WTC11 (cell line): ENCODE measurements at regions not wholly inside any gene's neighbourhood (a gene's known extent, or its start where the extent isn't known, plus 50 kb on each side); places are given as distances from the start of the nearest gene placed in this dataset.

Experiments used
- ATAC-seq: fragments of 200-7000 bp; cut with Tn5 transposase; 2 replicates; pipeline ENCODE4 v1.10.0; 2021; ENCODE audit warnings: mild to moderate bottlenecking, moderate library complexity
- CTCF ChIA-PET: fragments of 300-600 bp; sonication (Branson Sonifier 250); formaldehyde crosslinking; loops from one replicate; lab custom pipeline; 2021; ENCODE audit warnings: antibody characterized with exemption; lab: Charles Lee
- POLR2A ChIA-PET: fragments of 350-600 bp; sonication (Branson Sonifier 250); formaldehyde crosslinking; loops from one replicate; lab custom pipeline; 2021; ENCODE audit warnings: antibody characterized with exemption; lab: Charles Lee
- DNase-seq: peaks from one replicate; pipeline ENCODE4 v3.0.0; 2021; ENCODE audit warnings: low spot score
- H3K27ac Mint-ChIP-seq: 2 replicates; pipeline ENCODE4 v1.8.0; 2021; ENCODE audit warnings: mixed read lengths
- H3K27me3 Mint-ChIP-seq: 2 replicates; pipeline ENCODE4 v1.8.0; 2021; ENCODE audit warnings: low read depth, mild to moderate bottlenecking, moderate library complexity, mixed read lengths
- H3K36me3 Mint-ChIP-seq: 2 replicates; pipeline ENCODE4 v1.8.0; 2021; ENCODE audit warnings: mixed read lengths
- H3K4me1 Mint-ChIP-seq: 2 replicates; pipeline ENCODE4 v1.8.0; 2022; ENCODE audit warnings: mixed read lengths
- H3K4me3 Mint-ChIP-seq: 2 replicates; pipeline ENCODE4 v1.8.0; 2021; ENCODE audit warnings: mild to moderate bottlenecking, moderate library complexity, mixed read lengths
- H3K9me3 Mint-ChIP-seq: 2 replicates; pipeline ENCODE4 v1.8.0; 2021; ENCODE audit warnings: mixed read lengths
- E2F1 ChIP-seq: sonication (generic); formaldehyde crosslinking; IDR thresholded peaks from 2 replicates; pipeline ENCODE4 v1.8.0; 2022; ENCODE audit warnings: mild to moderate bottlenecking, missing genetic modification reagents
- E2F4 ChIP-seq: sonication (generic); formaldehyde crosslinking; IDR thresholded peaks from 2 replicates; pipeline ENCODE4 v1.8.1; 2022; ENCODE audit warnings: low read depth, mild to moderate bottlenecking, moderate library complexity, missing genetic modification reagents, borderline replicate concordance
- EMX1 ChIP-seq: fragments of 250-450 bp; sonication (Bioruptor Pico); IDR thresholded peaks from 2 replicates; pipeline ENCODE4 v1.8.0; 2021; ENCODE audit warnings: mild to moderate bottlenecking
- FOXK1 ChIP-seq: sonication (generic); formaldehyde crosslinking; IDR thresholded peaks from 2 replicates; pipeline ENCODE4 v1.8.0; 2022; ENCODE audit warnings: mild to moderate bottlenecking, moderate library complexity, missing genetic modification reagents
- FOXP1 ChIP-seq: sonication (generic); formaldehyde crosslinking; IDR thresholded peaks from 2 replicates; pipeline ENCODE4 v1.8.0; 2022; ENCODE audit warnings: missing genetic modification reagents, mild to moderate bottlenecking, moderate library complexity, borderline replicate concordance
- GRHL2 ChIP-seq: fragments of 250-450 bp; sonication (Bioruptor Pico); IDR thresholded peaks from 2 replicates; pipeline ENCODE4 v1.8.0; 2022; ENCODE audit warnings: mild to moderate bottlenecking, moderate library complexity; ENCODE audit not compliant: insufficient replicate concordance, severe bottlenecking
- KAT7 ChIP-seq: sonication (generic); formaldehyde crosslinking; IDR thresholded peaks from 2 replicates; pipeline ENCODE4 v1.8.1; 2023; ENCODE audit warnings: missing genetic modification reagents, mild to moderate bottlenecking, borderline replicate concordance
- MXD4 ChIP-seq: fragments of 250-450 bp; sonication (Bioruptor Pico); IDR thresholded peaks from 2 replicates; pipeline ENCODE4 v1.8.0; 2021; ENCODE audit warnings: mild to moderate bottlenecking, moderate library complexity, borderline replicate concordance
- SMAD3 ChIP-seq: sonication (generic); formaldehyde crosslinking; IDR thresholded peaks from 2 replicates; pipeline ENCODE4 v1.8.0; 2022; ENCODE audit warnings: missing genetic modification reagents, mild to moderate bottlenecking, borderline replicate concordance
- SP1 ChIP-seq: sonication (generic); formaldehyde crosslinking; conservative IDR thresholded peaks from 2 replicates; pipeline ENCODE4 v1.8.1; 2022; ENCODE audit warnings: missing genetic modification reagents
- ZNF671 ChIP-seq: fragments of 250-450 bp; sonication (Bioruptor Pico); IDR thresholded peaks from 2 replicates; pipeline ENCODE4 v1.8.0; 2021; ENCODE audit warnings: mild to moderate bottlenecking
- TF ChIP-seq, protein P1 (sequence below): fragments of 200-600 bp; IDR thresholded peaks from 2 replicates; pipeline ENCODE4 v1.8.0; 2022; ENCODE audit warnings: antibody characterized with exemption
- TF ChIP-seq, protein P2 (sequence below): sonication (generic); formaldehyde crosslinking; IDR thresholded peaks from 2 replicates; pipeline ENCODE4 v1.8.1; 2023; ENCODE audit warnings: mild to moderate bottlenecking, missing genetic modification reagents, moderate library complexity
- TF ChIP-seq, protein P3 (sequence below): sonication (generic); formaldehyde crosslinking; IDR thresholded peaks from 2 replicates; pipeline ENCODE4 v1.8.0; 2023; ENCODE audit warnings: mild to moderate bottlenecking, missing genetic modification reagents
- TF ChIP-seq, protein P4 (sequence below): sonication (generic); formaldehyde crosslinking; IDR thresholded peaks from 2 replicates; pipeline ENCODE4 v1.8.1; 2023; ENCODE audit warnings: mild to moderate bottlenecking, missing genetic modification reagents
- TF ChIP-seq, protein P5 (sequence below): fragments of 250-450 bp; sonication (Bioruptor Pico); IDR thresholded peaks from 2 replicates; pipeline ENCODE4 v1.9.0; 2021; ENCODE audit warnings: mild to moderate bottlenecking
- TF ChIP-seq, protein P6 (sequence below): sonication (generic); formaldehyde crosslinking; IDR thresholded peaks from 2 replicates; pipeline ENCODE4 v1.8.0; 2022; ENCODE audit warnings: mild to moderate bottlenecking, missing genetic modification reagents
- TF ChIP-seq, protein P7 (sequence below): sonication (generic); formaldehyde crosslinking; IDR thresholded peaks from 2 replicates; pipeline ENCODE4 v1.8.1; 2022; ENCODE audit warnings: missing genetic modification reagents, borderline replicate concordance

GRCh38 chr7:41190581-41190980 lies 512.3 kb downstream of the INHBA start:
- DNase-seq (no peak), ATAC-seq (no peak)
- no peaks in the 10 kb centered on the region for H3K36me3 Mint-ChIP-seq
- no peak overlapping the region for H3K27ac Mint-ChIP-seq
- no peaks in the 10 kb centered on the region for H3K9me3 Mint-ChIP-seq
- ChIA-PET CTCF (no interaction called here), POLR2A (no interaction called here)
- TF ChIP-seq FOXP1 (CRISPR knock-in tag) = no peak
- no peak overlapping the region for H3K4me3 Mint-ChIP-seq
- H3K27me3 Mint-ChIP-seq = no peaks in the 10 kb centered on the region
- peaks cover 6% of the 10 kb centered on the region for H3K4me1 Mint-ChIP-seq

DNA sequence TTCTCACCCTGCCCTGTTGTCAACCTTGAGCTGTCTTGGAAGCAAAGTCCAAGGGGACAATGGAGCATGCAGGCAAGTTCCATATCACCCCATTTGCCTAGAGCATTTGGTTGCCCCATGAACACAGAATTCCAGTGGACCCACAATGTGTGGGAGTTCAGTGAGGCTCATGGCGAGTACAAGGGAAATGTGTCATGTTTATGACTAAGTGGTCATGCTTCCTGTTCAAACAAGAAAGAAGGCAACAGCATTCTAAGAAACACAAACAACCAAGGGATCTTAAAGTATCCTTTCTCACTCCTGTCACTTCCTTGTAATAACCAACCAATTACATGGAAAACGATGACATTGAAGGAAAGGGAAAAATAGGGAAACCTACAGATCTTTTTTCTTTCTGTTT lies 513.0 kb downstream of the INHBA start:
- no peaks in the 10 kb centered on the region for H3K9me3 Mint-ChIP-seq
- DNase-seq = no peak
- POLR2A ChIA-PET = no interaction called here
- ATAC-seq = no peak
- H3K27me3 Mint-ChIP-seq = no peaks in the 10 kb centered on the region
- no peak overlapping the region for H3K4me3 Mint-ChIP-seq
- no peaks in the 10 kb centered on the region for H3K36me3 Mint-ChIP-seq
- H3K27ac Mint-ChIP-seq = no peak overlapping the region
- H3K4me1 Mint-ChIP-seq = peaks cover 6% of the 10 kb centered on the region
- CTCF ChIA-PET = interaction anchor here (0.7 kb wide), 1 partner anchor 515 kb away, joined by 3 read pairs; no protein-coding TSS in a partner anchor
- TF ChIP-seq EMX1 (CRISPR knock-in tag) (no peak), FOXK1 (CRISPR knock-in tag) (no peak), SMAD3 (CRISPR knock-in tag) (no peak), KAT7 (CRISPR knock-in tag) (no peak), ZNF671 (CRISPR knock-in tag) (no peak), GRHL2 (no peak), SP1 (no peak), E2F1 (no peak), MXD4 (CRISPR knock-in tag) (no peak), E2F4 (no peak)
- TF ChIP-seq, protein P1, sequence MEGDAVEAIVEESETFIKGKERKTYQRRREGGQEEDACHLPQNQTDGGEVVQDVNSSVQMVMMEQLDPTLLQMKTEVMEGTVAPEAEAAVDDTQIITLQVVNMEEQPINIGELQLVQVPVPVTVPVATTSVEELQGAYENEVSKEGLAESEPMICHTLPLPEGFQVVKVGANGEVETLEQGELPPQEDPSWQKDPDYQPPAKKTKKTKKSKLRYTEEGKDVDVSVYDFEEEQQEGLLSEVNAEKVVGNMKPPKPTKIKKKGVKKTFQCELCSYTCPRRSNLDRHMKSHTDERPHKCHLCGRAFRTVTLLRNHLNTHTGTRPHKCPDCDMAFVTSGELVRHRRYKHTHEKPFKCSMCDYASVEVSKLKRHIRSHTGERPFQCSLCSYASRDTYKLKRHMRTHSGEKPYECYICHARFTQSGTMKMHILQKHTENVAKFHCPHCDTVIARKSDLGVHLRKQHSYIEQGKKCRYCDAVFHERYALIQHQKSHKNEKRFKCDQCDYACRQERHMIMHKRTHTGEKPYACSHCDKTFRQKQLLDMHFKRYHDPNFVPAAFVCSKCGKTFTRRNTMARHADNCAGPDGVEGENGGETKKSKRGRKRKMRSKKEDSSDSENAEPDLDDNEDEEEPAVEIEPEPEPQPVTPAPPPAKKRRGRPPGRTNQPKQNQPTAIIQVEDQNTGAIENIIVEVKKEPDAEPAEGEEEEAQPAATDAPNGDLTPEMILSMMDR = no peak
- TF ChIP-seq, protein P2, sequence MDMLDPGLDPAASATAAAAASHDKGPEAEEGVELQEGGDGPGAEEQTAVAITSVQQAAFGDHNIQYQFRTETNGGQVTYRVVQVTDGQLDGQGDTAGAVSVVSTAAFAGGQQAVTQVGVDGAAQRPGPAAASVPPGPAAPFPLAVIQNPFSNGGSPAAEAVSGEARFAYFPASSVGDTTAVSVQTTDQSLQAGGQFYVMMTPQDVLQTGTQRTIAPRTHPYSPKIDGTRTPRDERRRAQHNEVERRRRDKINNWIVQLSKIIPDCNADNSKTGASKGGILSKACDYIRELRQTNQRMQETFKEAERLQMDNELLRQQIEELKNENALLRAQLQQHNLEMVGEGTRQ = no peak
- TF ChIP-seq, protein P3, sequence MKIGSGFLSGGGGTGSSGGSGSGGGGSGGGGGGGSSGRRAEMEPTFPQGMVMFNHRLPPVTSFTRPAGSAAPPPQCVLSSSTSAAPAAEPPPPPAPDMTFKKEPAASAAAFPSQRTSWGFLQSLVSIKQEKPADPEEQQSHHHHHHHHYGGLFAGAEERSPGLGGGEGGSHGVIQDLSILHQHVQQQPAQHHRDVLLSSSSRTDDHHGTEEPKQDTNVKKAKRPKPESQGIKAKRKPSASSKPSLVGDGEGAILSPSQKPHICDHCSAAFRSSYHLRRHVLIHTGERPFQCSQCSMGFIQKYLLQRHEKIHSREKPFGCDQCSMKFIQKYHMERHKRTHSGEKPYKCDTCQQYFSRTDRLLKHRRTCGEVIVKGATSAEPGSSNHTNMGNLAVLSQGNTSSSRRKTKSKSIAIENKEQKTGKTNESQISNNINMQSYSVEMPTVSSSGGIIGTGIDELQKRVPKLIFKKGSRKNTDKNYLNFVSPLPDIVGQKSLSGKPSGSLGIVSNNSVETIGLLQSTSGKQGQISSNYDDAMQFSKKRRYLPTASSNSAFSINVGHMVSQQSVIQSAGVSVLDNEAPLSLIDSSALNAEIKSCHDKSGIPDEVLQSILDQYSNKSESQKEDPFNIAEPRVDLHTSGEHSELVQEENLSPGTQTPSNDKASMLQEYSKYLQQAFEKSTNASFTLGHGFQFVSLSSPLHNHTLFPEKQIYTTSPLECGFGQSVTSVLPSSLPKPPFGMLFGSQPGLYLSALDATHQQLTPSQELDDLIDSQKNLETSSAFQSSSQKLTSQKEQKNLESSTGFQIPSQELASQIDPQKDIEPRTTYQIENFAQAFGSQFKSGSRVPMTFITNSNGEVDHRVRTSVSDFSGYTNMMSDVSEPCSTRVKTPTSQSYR (CRISPR knock-in tag) = no peak
- TF ChIP-seq, protein P4, sequence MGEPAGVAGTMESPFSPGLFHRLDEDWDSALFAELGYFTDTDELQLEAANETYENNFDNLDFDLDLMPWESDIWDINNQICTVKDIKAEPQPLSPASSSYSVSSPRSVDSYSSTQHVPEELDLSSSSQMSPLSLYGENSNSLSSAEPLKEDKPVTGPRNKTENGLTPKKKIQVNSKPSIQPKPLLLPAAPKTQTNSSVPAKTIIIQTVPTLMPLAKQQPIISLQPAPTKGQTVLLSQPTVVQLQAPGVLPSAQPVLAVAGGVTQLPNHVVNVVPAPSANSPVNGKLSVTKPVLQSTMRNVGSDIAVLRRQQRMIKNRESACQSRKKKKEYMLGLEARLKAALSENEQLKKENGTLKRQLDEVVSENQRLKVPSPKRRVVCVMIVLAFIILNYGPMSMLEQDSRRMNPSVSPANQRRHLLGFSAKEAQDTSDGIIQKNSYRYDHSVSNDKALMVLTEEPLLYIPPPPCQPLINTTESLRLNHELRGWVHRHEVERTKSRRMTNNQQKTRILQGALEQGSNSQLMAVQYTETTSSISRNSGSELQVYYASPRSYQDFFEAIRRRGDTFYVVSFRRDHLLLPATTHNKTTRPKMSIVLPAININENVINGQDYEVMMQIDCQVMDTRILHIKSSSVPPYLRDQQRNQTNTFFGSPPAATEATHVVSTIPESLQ (CRISPR knock-in tag) = no peak
- TF ChIP-seq, protein P5, sequence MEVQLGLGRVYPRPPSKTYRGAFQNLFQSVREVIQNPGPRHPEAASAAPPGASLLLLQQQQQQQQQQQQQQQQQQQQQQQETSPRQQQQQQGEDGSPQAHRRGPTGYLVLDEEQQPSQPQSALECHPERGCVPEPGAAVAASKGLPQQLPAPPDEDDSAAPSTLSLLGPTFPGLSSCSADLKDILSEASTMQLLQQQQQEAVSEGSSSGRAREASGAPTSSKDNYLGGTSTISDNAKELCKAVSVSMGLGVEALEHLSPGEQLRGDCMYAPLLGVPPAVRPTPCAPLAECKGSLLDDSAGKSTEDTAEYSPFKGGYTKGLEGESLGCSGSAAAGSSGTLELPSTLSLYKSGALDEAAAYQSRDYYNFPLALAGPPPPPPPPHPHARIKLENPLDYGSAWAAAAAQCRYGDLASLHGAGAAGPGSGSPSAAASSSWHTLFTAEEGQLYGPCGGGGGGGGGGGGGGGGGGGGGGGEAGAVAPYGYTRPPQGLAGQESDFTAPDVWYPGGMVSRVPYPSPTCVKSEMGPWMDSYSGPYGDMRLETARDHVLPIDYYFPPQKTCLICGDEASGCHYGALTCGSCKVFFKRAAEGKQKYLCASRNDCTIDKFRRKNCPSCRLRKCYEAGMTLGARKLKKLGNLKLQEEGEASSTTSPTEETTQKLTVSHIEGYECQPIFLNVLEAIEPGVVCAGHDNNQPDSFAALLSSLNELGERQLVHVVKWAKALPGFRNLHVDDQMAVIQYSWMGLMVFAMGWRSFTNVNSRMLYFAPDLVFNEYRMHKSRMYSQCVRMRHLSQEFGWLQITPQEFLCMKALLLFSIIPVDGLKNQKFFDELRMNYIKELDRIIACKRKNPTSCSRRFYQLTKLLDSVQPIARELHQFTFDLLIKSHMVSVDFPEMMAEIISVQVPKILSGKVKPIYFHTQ (CRISPR knock-in tag) = no peak
- TF ChIP-seq, protein P6, sequence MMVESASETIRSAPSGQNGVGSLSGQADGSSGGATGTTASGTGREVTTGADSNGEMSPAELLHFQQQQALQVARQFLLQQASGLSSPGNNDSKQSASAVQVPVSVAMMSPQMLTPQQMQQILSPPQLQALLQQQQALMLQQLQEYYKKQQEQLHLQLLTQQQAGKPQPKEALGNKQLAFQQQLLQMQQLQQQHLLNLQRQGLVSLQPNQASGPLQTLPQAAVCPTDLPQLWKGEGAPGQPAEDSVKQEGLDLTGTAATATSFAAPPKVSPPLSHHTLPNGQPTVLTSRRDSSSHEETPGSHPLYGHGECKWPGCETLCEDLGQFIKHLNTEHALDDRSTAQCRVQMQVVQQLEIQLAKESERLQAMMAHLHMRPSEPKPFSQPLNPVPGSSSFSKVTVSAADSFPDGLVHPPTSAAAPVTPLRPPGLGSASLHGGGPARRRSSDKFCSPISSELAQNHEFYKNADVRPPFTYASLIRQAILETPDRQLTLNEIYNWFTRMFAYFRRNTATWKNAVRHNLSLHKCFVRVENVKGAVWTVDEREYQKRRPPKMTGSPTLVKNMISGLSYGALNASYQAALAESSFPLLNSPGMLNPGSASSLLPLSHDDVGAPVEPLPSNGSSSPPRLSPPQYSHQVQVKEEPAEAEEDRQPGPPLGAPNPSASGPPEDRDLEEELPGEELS (CRISPR knock-in tag) = no peak
- TF ChIP-seq, protein P7, sequence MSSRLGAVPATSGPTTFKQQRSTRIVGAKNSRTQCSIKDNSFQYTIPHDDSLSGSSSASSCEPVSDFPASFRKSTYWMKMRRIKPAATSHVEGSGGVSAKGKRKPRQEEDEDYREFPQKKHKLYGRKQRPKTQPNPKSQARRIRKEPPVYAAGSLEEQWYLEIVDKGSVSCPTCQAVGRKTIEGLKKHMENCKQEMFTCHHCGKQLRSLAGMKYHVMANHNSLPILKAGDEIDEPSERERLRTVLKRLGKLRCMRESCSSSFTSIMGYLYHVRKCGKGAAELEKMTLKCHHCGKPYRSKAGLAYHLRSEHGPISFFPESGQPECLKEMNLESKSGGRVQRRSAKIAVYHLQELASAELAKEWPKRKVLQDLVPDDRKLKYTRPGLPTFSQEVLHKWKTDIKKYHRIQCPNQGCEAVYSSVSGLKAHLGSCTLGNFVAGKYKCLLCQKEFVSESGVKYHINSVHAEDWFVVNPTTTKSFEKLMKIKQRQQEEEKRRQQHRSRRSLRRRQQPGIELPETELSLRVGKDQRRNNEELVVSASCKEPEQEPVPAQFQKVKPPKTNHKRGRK (CRISPR knock-in tag) = no peak
